HL-60 (cell line): ENCODE measurements at regions not wholly inside any gene's neighbourhood (a gene's known extent, or its start where the extent isn't known, plus 50 kb on each side); places are given as distances from the start of the nearest gene placed in this dataset.

Experiments
- CTCF ChIP-seq: IDR thresholded peaks from one replicate; pipeline ENCODE4 v1.5.1; 2011; ENCODE audit warnings: low read length, control low read depth, inconsistent platforms; ENCODE audit not compliant: insufficient read depth
- GABPA ChIP-seq: IDR thresholded peaks from 2 replicates; pipeline ENCODE4 v1.6.1; 2012; ENCODE audit warnings: low read depth
- POLR2AphosphoS5 ChIP-seq: IDR thresholded peaks from 2 replicates; pipeline ENCODE4 v1.6.1; 2012; ENCODE audit warnings: low read depth
- SPI1 ChIP-seq: IDR thresholded peaks from 2 replicates; pipeline ENCODE4 v1.6.1; 2012; ENCODE audit warnings: low read depth, mild to moderate bottlenecking, borderline replicate concordance
- TF ChIP-seq, protein P1 (sequence below): IDR thresholded peaks from 2 replicates; pipeline ENCODE4 v1.6.1; 2012; ENCODE audit warnings: low read depth; ENCODE audit not compliant: insufficient replicate concordance

DNA sequence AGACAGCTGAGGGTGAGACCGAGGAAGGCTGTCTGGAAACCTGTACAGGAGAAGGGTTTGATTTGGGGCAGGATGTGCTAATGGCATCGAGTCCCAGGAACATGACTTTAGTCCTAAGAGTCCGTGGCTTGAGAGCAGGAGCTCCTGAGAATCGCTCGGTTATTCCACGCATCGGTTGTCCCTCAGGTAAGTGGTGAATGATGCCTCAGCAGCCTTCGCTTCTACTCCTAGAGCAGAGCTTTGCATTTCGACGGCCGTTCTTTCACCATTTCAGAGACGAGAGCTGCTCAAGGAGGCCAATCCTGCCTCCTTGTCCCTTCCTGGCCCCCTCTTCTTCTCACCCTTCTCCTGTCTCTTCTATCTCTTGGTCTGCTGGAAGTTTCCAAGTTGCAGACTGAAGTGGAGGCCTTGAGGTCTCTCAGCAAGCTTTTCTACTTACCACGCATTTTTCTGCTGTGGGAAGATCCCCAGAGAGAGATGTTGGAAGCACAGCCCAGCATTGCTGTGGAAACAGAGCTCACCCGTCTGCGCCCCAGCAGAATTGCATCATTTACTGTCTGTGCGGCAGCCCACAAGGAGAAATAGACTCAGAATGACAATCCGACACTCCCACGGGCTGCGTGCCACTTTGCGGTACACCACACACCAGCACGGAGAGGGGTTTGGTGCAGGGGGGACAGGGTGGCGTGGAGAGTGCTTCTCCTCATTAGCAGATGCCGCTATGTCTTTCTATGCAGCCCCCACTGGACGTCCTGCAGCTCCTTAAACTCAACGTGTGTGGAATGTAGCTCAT is 270.7 kb upstream of the C1orf174 start:
- TF ChIP-seq CTCF, result no peak
- TF ChIP-seq, protein P1, sequence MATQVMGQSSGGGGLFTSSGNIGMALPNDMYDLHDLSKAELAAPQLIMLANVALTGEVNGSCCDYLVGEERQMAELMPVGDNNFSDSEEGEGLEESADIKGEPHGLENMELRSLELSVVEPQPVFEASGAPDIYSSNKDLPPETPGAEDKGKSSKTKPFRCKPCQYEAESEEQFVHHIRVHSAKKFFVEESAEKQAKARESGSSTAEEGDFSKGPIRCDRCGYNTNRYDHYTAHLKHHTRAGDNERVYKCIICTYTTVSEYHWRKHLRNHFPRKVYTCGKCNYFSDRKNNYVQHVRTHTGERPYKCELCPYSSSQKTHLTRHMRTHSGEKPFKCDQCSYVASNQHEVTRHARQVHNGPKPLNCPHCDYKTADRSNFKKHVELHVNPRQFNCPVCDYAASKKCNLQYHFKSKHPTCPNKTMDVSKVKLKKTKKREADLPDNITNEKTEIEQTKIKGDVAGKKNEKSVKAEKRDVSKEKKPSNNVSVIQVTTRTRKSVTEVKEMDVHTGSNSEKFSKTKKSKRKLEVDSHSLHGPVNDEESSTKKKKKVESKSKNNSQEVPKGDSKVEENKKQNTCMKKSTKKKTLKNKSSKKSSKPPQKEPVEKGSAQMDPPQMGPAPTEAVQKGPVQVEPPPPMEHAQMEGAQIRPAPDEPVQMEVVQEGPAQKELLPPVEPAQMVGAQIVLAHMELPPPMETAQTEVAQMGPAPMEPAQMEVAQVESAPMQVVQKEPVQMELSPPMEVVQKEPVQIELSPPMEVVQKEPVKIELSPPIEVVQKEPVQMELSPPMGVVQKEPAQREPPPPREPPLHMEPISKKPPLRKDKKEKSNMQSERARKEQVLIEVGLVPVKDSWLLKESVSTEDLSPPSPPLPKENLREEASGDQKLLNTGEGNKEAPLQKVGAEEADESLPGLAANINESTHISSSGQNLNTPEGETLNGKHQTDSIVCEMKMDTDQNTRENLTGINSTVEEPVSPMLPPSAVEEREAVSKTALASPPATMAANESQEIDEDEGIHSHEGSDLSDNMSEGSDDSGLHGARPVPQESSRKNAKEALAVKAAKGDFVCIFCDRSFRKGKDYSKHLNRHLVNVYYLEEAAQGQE, result no peak
- TF ChIP-seq POLR2AphosphoS5, result no peak
- TF ChIP-seq GABPA, result no peak
- TF ChIP-seq SPI1, result no peak
